Ovary (tissue), 7 donors: ENCODE measurements at regions not wholly inside any gene's neighbourhood (a gene's known extent, or its start where the extent isn't known, plus 50 kb on each side); places are given as distances from the start of the nearest gene placed in this dataset.
"Not testable (repeated sequence)": the region's sequence is repeated elsewhere in the genome, so short reads cannot be mapped to it uniquely, and the experiment has no call there.

ENCODE experiments used
- DNase-seq, 5 donors: peaks; one replicate each; pipeline ENCODE4 v3.0.0-alpha.2; 2019 to 2020
- H3K27ac ChIP-seq, 2 donors: fragments of 200-600 bp; one replicate each; pipeline versions ENCODE4 v1.5.1 to v1.8.0; 2019 to 2022
- H3K27me3 ChIP-seq: fragments of 200-600 bp; one replicate; pipeline ENCODE4 v1.8.0; 2022
- H3K36me3 ChIP-seq: fragments of 200-600 bp; sonication (generic); one replicate; pipeline ENCODE4 v1.5.1; 2019
- H3K4me1 ChIP-seq: one replicate; pipeline ENCODE4 v1.8.1; 2013; ENCODE audit warnings: mild to moderate bottlenecking, moderate library complexity; ENCODE audit not compliant: insufficient read depth
- H3K4me3 ChIP-seq: fragments of 200-600 bp; sonication (generic); one replicate; pipeline ENCODE4 v1.5.1; 2017
- H3K9me3 ChIP-seq, 2 donors: fragments of 200-600 bp in 1 of 2; sonication (generic) in 1 of 2; one replicate each; pipeline versions ENCODE4 v1.5.1 to v1.8.1; 2013 to 2019; ENCODE audit warnings: mild to moderate bottlenecking in 1 of 2, moderate library complexity in 1 of 2
- WGBS, 3 donors: extraction: QIAGEN DNeasy Blood & Tissue Kit in 1 of 3; methylation state at CpG; one replicate each; pipeline versions ENCODE4 v1.1.5 to v1.1.7; 2013 to 2017; 5-methylcytosine and 5-hydroxymethylcytosine counted together
- intact Hi-C, 4 donors: fragments of 100-400 bp; cut with DNase I; formaldehyde crosslinking; loops; one replicate each; pipeline versions ENCODE4 v1.11.0 to v1.15.1; 2022 to 2023
- donor health status: DM: no; HTN: no; CAD: no; lungs with moderate emphysema.
- donor health status: DM: no; HTN: no; CAD: no.
- donor health status: Bipolar disorder and iron deficiency.
- donor health status: DM: no; HTN: no; CAD: no.
- donor health status: DM: yes; HTN: yes; CAD: no.

- H3K36me3 ChIP-seq, intact Hi-C loops, H3K9me3 ChIP-seq, DNase-seq, H3K27me3 ChIP-seq, H3K27ac ChIP-seq, H3K4me3 ChIP-seq, H3K4me1 ChIP-seq: not testable (repeated sequence)
- 69 to 100% (median 77%) methylated on average over 1 to 2 of the region's 2 CpGs for WGBS, 3 donors
These were observed 233.9 kb upstream of the NBPF12 start for GRCh38 chr1:146704162-146704724.

- H3K9me3 ChIP-seq, DNase-seq, H3K4me1 ChIP-seq, H3K27ac ChIP-seq, intact Hi-C loops, H3K27me3 ChIP-seq, H3K36me3 ChIP-seq, H3K4me3 ChIP-seq: not testable (repeated sequence)
- no CpG with 5 or more reads among the region's 1 CpG for whole genome bisulfite sequencing, 3 donors
These were observed 236.8 kb upstream of the NBPF12 start for GRCh38 chr1:146701320-146701719.

GRCh38 chr1:146695388-146695787 lies 242.7 kb upstream of the NBPF12 start:
- not testable (repeated sequence) for H3K4me3 ChIP-seq, DNase-seq
- WGBS, 3 donors, result 60 to 97% (median 92%) methylated on average over 1 to 7 of the region's 10 CpGs

GRCh38 chr1:146691798-146692197 lies 246.3 kb upstream of the NBPF12 start:
- H3K36me3 ChIP-seq, H3K27me3 ChIP-seq, H3K4me3 ChIP-seq, H3K9me3 ChIP-seq, DNase-seq, H3K27ac ChIP-seq, H3K4me1 ChIP-seq, intact Hi-C loops: not testable (repeated sequence)
- 40 to 90% (median 79%) methylated on average over 1 to 3 of the region's 3 CpGs for WGBS, 3 donors

More at GRCh38 chr1:146695388-146695787, 242.7 kb upstream of the NBPF12 start:
- H3K4me1 ChIP-seq, H3K9me3 ChIP-seq, H3K27me3 ChIP-seq, intact Hi-C loops, H3K27ac ChIP-seq, H3K36me3 ChIP-seq: not testable (repeated sequence)

- H3K4me3 ChIP-seq, H3K36me3 ChIP-seq, intact Hi-C loops, H3K4me1 ChIP-seq, DNase-seq, H3K27ac ChIP-seq, H3K27me3 ChIP-seq, H3K9me3 ChIP-seq: not testable (repeated sequence)
- 44 to 74% (median 60%) methylated on average over 1 of the region's 3 CpGs for WGBS, 3 donors
These were observed 249.2 kb upstream of the NBPF12 start for GRCh38 chr1:146688893-146689292.

- intact Hi-C loops, H3K9me3 ChIP-seq, H3K4me1 ChIP-seq, H3K4me3 ChIP-seq, DNase-seq, H3K27me3 ChIP-seq, H3K27ac ChIP-seq, H3K36me3 ChIP-seq: not testable (repeated sequence)
- whole genome bisulfite sequencing, 3 donors, result 50 to 73% (median 65%) methylated on average over 4 of the region's 4 CpGs
These were observed 251.3 kb upstream of the NBPF12 start for GRCh38 chr1:146686777-146687366.

GRCh38 chr1:146683126-146683429 lies 255.0 kb upstream of the NBPF12 start:
- H3K9me3 ChIP-seq, H3K4me1 ChIP-seq, intact Hi-C loops, H3K4me3 ChIP-seq, DNase-seq, H3K36me3 ChIP-seq, H3K27me3 ChIP-seq, H3K27ac ChIP-seq: not testable (repeated sequence)
- WGBS, 3 donors, result 68 to 100% methylated on average over 1 of the region's 5 CpGs; no CpG with 5 or more reads in 1 of the 3 donors

GRCh38 chr1:146682227-146683125 lies 255.6 kb upstream of the NBPF12 start:
- H3K27ac ChIP-seq, H3K9me3 ChIP-seq, H3K36me3 ChIP-seq, DNase-seq, intact Hi-C loops, H3K4me3 ChIP-seq, H3K27me3 ChIP-seq, H3K4me1 ChIP-seq: not testable (repeated sequence)
- WGBS, 3 donors, result 0 to 40% (median 39%) methylated on average over 1 to 7 of the region's 11 CpGs

- DNase-seq, H3K9me3 ChIP-seq, H3K36me3 ChIP-seq, intact Hi-C loops, H3K27ac ChIP-seq, H3K27me3 ChIP-seq, H3K4me1 ChIP-seq, H3K4me3 ChIP-seq: not testable (repeated sequence)
- WGBS, 3 donors, result 58 to 75% (median 69%) methylated on average over 7 of the region's 7 CpGs
These were observed 264.3 kb upstream of the NBPF12 start for GRCh38 chr1:146673729-146674299.

- H3K36me3 ChIP-seq, H3K4me3 ChIP-seq, H3K27me3 ChIP-seq, intact Hi-C loops, DNase-seq, H3K4me1 ChIP-seq, H3K9me3 ChIP-seq, H3K27ac ChIP-seq: not testable (repeated sequence)
- WGBS, 3 donors, result 60 to 78% (median 77%) methylated on average over 2 to 7 of the region's 7 CpGs
These were observed 265.5 kb upstream of the NBPF12 start for GRCh38 chr1:146672608-146673007.

GRCh38 chr1:146671588-146671987 lies 266.5 kb upstream of the NBPF12 start:
- DNase-seq, H3K27ac ChIP-seq, H3K4me3 ChIP-seq, H3K27me3 ChIP-seq, intact Hi-C loops, H3K4me1 ChIP-seq, H3K9me3 ChIP-seq, H3K36me3 ChIP-seq: not testable (repeated sequence)
- 78 to 89% (median 83%) methylated on average over 6 of the region's 6 CpGs for WGBS, 3 donors
